ENCODE measurements at regions not wholly inside any gene's neighbourhood (a gene's known extent, or its start where the extent isn't known, plus 50 kb on each side); places are given as distances from the start of the nearest gene placed in this dataset.

GRCh38 chr5:56617998-56618397, 197.4 kb upstream of the MAP3K1 start:
- DNase-seq = no peak

GRCh38 chr5:56616454-56617160, 198.7 kb upstream of the MAP3K1 start:
- DNase-seq = no peak

GRCh38 chr5:56615361-56616153, 199.8 kb upstream of the MAP3K1 start:
- no peak for DNase-seq

- DNase-seq = no peak
These were observed 202.6 kb upstream of the MAP3K1 start for GRCh38 chr5:56612759-56613158.

- no peak for DNase-seq
These were observed 203.0 kb upstream of the MAP3K1 start for GRCh38 chr5:56612353-56612752.

- DNase-seq = no peak
These were observed 205.2 kb upstream of the MAP3K1 start for GRCh38 chr5:56610093-56610698.

GRCh38 chr5:56608217-56608925, 207.0 kb upstream of the MAP3K1 start:
- peak; percentile 25 for DNase-seq

- DNase-seq = no peak
These were observed 207.8 kb upstream of the MAP3K1 start for GRCh38 chr5:56607551-56607950.

GRCh38 chr5:56607074-56607473, 208.3 kb upstream of the MAP3K1 start:
- DNase-seq = no peak

GRCh38 chr5:56606192-56606591, 209.2 kb upstream of the MAP3K1 start:
- no peak for DNase-seq

GRCh38 chr5:56605231-56605630, 210.1 kb upstream of the MAP3K1 start:
- DNase-seq = no peak

GRCh38 chr5:56601641-56602071, 213.7 kb upstream of the MAP3K1 start:
- DNase-seq = no peak

GRCh38 chr5:56598941-56599340, 216.4 kb upstream of the MAP3K1 start:
- DNase-seq = no peak

GRCh38 chr5:56596155-56596554, 219.2 kb upstream of the MAP3K1 start:
- no peak for DNase-seq

GRCh38 chr5:56595566-56595965, 219.8 kb upstream of the MAP3K1 start:
- DNase-seq = no peak

- DNase-seq = no peak
These were observed 220.6 kb upstream of the MAP3K1 start for GRCh38 chr5:56594792-56595191.

GRCh38 chr5:56591081-56591480, 224.3 kb upstream of the MAP3K1 start:
- no peak for DNase-seq

GRCh38 chr5:56589481-56589860, 225.9 kb upstream of the MAP3K1 start:
- no peak for DNase-seq

- DNase-seq = no peak
These were observed 226.5 kb upstream of the MAP3K1 start for GRCh38 chr5:56588636-56589480.

GRCh38 chr5:56588131-56588487, 227.2 kb upstream of the MAP3K1 start:
- DNase-seq = no peak

- DNase-seq = no peak
These were observed 227.8 kb upstream of the MAP3K1 start for GRCh38 chr5:56587381-56588130.
